GM18951 (cell line): ENCODE measurements at regions not wholly inside any gene's neighbourhood (a gene's known extent, or its start where the extent isn't known, plus 50 kb on each side); places are given as distances from the start of the nearest gene placed in this dataset.

Experiments
- POLR2A ChIP-seq: IDR thresholded peaks from 4 replicates; pipeline ENCODE4 v1.6.1; 2011; ENCODE audit warnings: mild to moderate bottlenecking; ENCODE audit not compliant: insufficient read length, insufficient read depth; ENCODE audit errors: extremely low read depth
- in situ Hi-C: fragments of 300-500 bp; cut with MboI; formaldehyde crosslinking; loops from one replicate; pipeline ENCODE4 v1.12.0; 2022; ENCODE audit warnings: low sequenced_read_pairs, mixed read lengths, inconsistent platforms; ENCODE audit not compliant: unreplicated experiment

GRCh38 chr9:16174915-16175314 is 622.1 kb downstream of the CCDC171 start:
- no peak for TF ChIP-seq POLR2A
- in situ Hi-C loops = no loop called here

- TF ChIP-seq POLR2A = no peak
Measured at GRCh38 chr9:16175461-16175860, 622.6 kb downstream of the CCDC171 start.

DNA sequence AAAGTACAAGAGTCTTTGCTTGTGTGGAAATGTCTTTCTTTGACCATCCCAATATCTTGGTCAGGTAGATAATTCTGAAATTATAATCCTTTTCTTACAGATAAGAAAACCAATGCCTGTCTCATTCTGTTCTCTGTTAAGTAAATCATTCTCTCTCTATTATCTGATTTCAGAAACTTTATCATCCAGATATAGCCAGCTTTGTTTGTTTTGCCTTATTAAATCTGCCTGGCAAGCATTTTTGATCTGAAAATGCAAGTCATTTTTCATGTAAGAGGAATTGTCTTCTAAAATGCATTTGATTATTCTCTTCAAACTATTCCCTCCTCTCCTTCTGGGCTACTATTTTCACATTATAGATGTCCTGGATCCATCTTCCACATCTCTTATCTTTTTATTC is 625.5 kb downstream of the CCDC171 start:
- in situ Hi-C loops = no loop called here

More at GRCh38 chr9:16175461-16175860, 622.6 kb downstream of the CCDC171 start:
- in situ Hi-C loops = no loop called here

GRCh38 chr9:16179566-16179965 is 626.7 kb downstream of the CCDC171 start:
- in situ Hi-C loops = no loop called here
- TF ChIP-seq POLR2A = no peak

More for the DNA sequence above, 625.5 kb downstream of the CCDC171 start:
- no peak for TF ChIP-seq POLR2A

DNA sequence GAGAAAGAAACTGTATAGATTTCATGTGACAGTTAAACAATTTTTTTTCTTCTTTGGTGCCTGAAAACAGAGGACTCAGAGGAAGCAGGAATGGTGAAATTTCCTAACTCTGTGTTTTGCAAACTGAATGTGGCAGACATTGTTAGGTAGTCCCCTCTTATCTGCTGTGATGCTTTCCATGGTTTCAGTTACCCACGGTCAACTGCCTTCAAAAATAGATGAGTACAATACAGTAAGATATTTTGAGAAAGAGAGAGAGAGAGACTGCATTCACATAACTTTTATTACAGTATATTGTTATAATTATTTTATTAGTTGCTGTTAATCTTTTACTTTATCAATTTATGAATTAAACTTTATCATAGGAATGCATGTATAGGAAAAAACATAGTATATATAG is 627.2 kb downstream of the CCDC171 start:
- TF ChIP-seq POLR2A = no peak

GRCh38 chr9:16180546-16180945 is 627.7 kb downstream of the CCDC171 start:
- in situ Hi-C loops = no loop called here
- TF ChIP-seq POLR2A = no peak

More for the DNA sequence above, 627.2 kb downstream of the CCDC171 start:
- in situ Hi-C loops = no loop called here

- in situ Hi-C loops = no loop called here
- TF ChIP-seq POLR2A = no peak
Measured at GRCh38 chr9:16181539-16181938, 628.7 kb downstream of the CCDC171 start.

DNA sequence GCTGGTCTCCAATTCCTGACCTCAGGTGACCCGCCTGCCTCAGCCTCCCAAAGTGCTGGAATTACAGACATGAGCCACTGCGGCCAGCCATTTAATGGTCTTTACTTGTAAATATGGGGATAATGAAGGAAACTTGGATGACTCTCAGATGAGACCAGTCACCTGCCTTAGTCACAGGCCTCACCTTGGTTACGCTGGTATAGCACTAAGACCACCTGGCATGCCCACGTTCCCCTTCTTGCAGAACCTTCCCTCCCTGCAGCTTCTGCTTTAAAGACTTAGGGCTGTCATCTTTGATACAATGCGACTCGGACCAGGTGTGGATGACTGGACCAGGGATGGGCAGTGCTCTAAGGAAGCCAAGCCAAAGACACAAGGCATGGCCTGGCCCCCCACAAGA is 629.9 kb downstream of the CCDC171 start:
- no peak for TF ChIP-seq POLR2A
- in situ Hi-C loops = no loop called here

DNA sequence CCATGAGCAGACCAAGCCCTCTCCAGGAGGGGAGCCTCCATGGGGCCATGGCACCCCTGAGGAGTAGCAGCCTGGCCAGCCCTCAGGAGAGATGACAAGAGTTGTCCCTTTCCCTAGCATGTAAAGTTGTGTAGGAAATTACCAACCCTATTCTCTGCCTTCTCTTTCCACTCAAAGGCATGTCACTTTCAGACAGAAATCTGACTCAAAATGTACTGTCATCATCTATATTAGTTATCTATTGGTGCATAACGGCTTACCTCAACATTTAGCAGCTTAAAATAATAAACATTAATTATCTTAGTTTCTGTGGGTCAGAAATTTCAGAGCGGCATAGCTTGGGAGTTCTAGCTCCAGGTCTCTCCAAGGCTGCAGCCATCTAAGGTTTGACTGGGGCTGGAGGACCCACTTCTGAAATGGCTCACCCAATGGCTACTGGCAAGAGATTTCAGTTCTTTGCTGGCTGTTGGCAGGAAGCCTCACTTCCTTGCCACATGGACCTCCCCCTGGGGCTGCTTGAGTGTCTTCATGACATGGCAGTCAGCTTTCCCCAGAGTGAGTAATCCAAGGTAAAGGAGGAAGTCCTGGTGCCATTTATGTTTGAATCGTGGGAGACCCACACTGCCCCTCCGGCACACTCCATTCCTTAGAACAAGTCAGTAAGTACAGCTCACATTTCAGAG is 632.3 kb downstream of the CCDC171 start:
- TF ChIP-seq POLR2A = no peak
- in situ Hi-C loops = no loop called here

GRCh38 chr9:16191191-16191590 is 638.3 kb downstream of the CCDC171 start:
- no peak for TF ChIP-seq POLR2A
- in situ Hi-C loops = no loop called here

GRCh38 chr9:16191691-16192402 is 639.0 kb downstream of the CCDC171 start:
- TF ChIP-seq POLR2A = no peak
- in situ Hi-C loops = no loop called here

DNA sequence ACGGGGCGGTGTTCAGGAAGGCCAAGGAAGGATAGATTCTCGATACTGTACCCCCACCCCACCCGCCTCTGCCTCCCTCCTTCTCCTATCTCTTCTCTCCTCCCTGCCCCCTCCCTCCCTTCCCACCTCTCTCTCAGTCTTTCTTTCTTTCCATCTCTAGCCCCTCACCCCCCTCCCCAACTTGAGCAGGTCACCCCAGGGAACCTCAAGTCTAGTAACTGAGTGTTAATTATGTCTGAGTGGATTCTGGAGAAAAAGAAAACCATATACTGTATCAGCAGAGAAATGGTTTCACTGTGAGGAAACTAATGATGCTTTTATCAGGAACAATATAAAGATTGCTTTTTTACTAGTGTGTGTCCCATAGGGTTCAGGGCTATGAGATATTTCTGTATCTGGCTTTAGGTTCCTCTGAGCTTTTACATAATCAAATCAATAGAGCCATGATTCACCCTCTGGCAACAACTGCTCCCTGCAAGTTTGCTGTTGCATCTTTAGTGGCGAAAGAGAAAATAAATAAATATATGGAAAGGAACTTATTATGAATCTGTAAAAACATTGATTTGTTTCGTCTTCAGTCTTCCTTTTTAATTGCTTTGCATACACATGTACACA is 639.7 kb downstream of the CCDC171 start:
- TF ChIP-seq POLR2A = no peak
- in situ Hi-C loops = no loop called here

- no peak for TF ChIP-seq POLR2A
- in situ Hi-C loops = no loop called here
Measured at GRCh38 chr9:16193066-16193465, 640.2 kb downstream of the CCDC171 start.

- TF ChIP-seq POLR2A = no peak
- in situ Hi-C loops = no loop called here
Measured at GRCh38 chr9:16196206-16196605, 643.4 kb downstream of the CCDC171 start.
